Activated T-cell treated with anti-CD3 and anti-CD28 coated beads, Interleukin-2, amount 50 U/mL, for 1 hour (primary cell): ENCODE measurements at regions not wholly inside any gene's neighbourhood (a gene's known extent, or its start where the extent isn't known, plus 50 kb on each side); places are given as distances from the start of the nearest gene placed in this dataset.

Source experiments
- DNase-seq: peaks from one replicate; pipeline ENCODE4 v3.0.0-alpha.2; 2020

DNA sequence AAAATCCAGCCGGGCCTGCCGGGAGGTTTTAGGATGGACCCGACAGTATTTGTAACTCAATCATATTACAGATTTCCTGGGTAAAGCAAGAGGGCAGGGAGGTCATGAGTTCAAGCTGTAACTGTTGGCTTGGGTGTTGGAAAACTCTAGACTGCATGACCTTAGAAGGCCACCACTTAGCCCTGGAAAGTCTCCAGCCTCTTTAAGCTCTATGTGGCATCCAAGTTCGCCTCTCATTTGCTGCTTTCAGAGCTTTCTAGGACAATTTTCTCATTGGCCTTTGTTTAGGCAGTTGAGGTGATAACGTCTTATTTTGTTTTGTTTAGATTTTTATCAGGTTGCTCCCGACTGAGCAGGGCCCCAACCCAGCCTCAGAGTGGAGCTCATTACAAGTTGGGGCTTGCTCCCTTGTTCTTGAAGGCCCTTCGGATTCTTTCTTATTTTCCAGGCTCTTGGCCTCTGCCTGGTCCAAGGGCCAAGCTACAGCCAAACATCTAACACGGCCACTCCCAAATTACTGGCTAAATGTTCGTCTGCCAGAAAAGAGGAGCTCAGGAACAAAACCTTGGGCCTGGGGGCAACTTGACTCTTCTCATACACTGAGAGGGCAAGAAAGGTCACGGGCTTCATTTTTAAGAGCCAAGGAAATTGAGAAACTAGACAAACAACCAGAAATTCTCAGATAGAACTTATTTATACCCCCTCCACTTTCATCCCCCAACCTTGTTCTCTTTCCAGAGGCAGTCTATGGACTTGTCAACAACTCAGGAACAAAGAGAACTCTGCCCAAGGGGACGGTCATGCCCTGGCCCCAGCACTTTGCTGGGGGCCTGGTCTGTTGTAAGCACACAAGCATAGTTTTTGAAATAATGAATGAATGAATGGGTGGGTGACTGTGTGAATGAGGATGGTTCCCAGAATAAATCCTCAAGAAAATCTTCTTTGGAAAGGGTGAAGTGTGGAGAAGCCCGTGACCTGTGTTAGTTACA, 526.9 kb downstream of the BNC2 start:
- no peak for DNase-seq

GRCh38 chr9:16344343-16344742, 526.1 kb downstream of the BNC2 start:
- no peak for DNase-seq

GRCh38 chr9:16345902-16346301, 524.6 kb downstream of the BNC2 start:
- DNase-seq = no peak

DNA sequence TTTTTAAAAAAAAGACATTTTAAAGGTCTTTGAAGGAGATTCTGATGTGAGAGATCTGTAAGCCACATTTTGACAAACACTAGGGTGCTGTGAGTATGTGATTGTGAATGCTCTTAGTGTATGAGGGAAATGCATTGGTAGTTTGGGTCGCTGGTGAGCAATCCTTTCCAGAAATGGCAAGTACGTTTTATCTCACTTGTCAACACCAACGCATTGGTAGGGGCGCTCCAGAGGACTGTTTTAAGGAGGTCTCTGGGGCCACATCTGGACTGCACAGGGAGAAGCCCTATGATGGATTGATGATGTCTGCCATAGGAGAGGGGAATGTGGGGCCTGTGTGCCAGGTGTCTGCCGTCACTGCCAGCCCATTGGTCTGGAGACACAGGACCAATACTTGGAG, 522.6 kb downstream of the BNC2 start:
- DNase-seq = no peak

DNA sequence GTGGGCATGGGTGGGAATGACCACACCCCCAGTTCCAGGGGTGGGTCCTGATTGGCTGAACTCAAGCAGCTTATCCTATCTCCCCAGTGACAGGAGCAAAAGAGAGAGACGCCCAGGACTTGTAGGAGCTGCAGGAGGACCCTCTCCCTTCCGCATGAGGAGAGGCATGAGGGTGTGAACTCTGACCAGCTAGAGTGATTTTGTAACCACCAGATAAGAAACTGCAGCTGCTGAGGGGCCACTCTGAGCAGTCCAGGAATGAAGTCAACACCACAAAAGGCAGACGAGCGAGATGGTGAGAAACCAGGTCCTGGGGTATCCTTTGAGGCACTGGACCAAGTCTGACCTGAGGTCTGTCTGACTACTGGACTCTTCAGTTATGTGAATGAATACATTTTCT, 521.9 kb downstream of the BNC2 start:
- no peak for DNase-seq

DNA sequence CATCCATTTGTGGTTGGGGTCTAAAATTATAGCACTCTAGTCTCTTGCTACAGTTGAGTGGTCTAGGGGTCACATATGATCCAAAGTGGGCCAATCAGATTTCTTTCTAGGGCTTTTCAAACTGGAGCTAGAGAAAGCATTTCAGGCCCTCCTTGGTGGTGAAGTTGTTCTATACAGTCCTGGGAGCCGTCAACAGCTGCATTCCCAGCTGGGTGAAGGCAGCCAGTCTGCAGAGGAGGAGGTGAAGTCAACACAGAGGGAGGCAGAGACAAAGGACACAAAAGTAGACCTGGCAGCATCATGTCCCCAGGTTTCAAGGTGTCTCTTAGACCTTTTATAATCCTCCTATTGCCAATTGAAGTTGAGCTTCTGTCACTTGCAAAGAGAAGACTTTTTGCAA, 518.2 kb downstream of the BNC2 start:
- no peak for DNase-seq

- DNase-seq = no peak
Observed at GRCh38 chr9:16352791-16353401, 517.6 kb downstream of the BNC2 start.

GRCh38 chr9:16356196-16356765, 514.2 kb downstream of the BNC2 start:
- no peak for DNase-seq

- no peak for DNase-seq
Observed at GRCh38 chr9:16357828-16358227, 512.6 kb downstream of the BNC2 start.

GRCh38 chr9:16358751-16359150, 511.7 kb downstream of the BNC2 start:
- DNase-seq = no peak
